ENCODE measurements at regions not wholly inside any gene's neighbourhood (a gene's known extent, or its start where the extent isn't known, plus 50 kb on each side); places are given as distances from the start of the nearest gene placed in this dataset.

DNA sequence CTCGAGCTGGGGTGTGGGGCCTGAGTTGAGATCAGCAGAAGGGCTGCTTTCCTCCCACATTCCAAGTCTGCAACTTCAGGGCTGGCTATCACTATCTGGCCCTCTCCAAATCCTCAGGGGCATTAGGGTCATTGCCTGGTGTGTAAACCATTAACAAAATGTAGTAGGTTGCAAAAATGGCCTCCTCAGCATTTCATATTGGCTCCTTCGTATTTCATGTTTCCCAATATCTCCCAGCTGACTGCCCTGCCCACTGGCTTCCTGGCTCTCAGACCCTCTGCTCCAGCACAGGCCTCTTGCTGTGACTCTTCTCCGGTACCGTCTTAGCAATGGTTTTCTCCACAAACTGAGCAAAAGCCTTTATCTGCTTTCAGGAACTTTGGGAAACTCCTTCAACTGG, 113.8 kb downstream of the GADD45G start:
- TF ChIP-seq CTCF (optimal IDR thresholded peaks at IDR 0.05 in 1 of 3, IDR thresholded peaks at IDR 0.05 in 1 of 3, conservative IDR thresholded peaks at IDR 0.05 in 1 of 3; ENCODE audit: extremely low read depth in 1 of 3, insufficient read depth in 2 of 3, low read length in 3 of 3) (no peak), EZH2 (IDR thresholded peaks at IDR 0.05; ENCODE audit: low read length) (no peak)

Data from keratinocyte (primary cell).